IMR-90 (cell line): ENCODE measurements at regions not wholly inside any gene's neighbourhood (a gene's known extent, or its start where the extent isn't known, plus 50 kb on each side); places are given as distances from the start of the nearest gene placed in this dataset.

Experiments
- BHLHE40 ChIP-seq: fragments of 150-350 bp; IDR thresholded peaks from 2 replicates; pipeline ENCODE4 v1.6.1; 2016; ENCODE audit warnings: mild to moderate bottlenecking, low read depth, low read length
- NFE2L2 ChIP-seq: fragments of 150-350 bp; IDR thresholded peaks from 2 replicates; pipeline ENCODE4 v1.6.1; 2016; ENCODE audit warnings: low read depth, mild to moderate bottlenecking, low read length
- POLR2A ChIP-seq: IDR thresholded peaks from 2 replicates; pipeline ENCODE4 v1.6.1; 2012; ENCODE audit warnings: mild to moderate bottlenecking, low read depth, low read length
- RAD21 ChIP-seq: IDR thresholded peaks from 2 replicates; pipeline ENCODE4 v1.6.1; 2012; ENCODE audit warnings: low read length, improper control_type of control experiment
- RCOR1 ChIP-seq: IDR thresholded peaks from 2 replicates; pipeline ENCODE4 v1.6.1; 2012; ENCODE audit warnings: mild to moderate bottlenecking, low read length, improper control_type of control experiment; ENCODE audit not compliant: insufficient replicate concordance
- USF2 ChIP-seq: fragments of 150-350 bp; IDR thresholded peaks from 2 replicates; pipeline ENCODE4 v1.6.1; 2017; ENCODE audit warnings: mild to moderate bottlenecking, antibody characterized with exemption, low read length, low read depth
- TF ChIP-seq, protein P1 (sequence below): conservative IDR thresholded peaks from 2 replicates; pipeline ENCODE4 v1.5.1; 2012; ENCODE audit warnings: mild to moderate bottlenecking, low read depth, low read length, improper control_type of control experiment
- TF ChIP-seq, protein P2 (sequence below): fragments of 150-350 bp; IDR thresholded peaks from 2 replicates; pipeline ENCODE4 v1.6.1; 2016; ENCODE audit warnings: low read depth, mild to moderate bottlenecking, low read length, moderate library complexity, borderline replicate concordance

- TF ChIP-seq POLR2A (no peak), RCOR1 (no peak), RAD21 (no peak), NFE2L2 (no peak), BHLHE40 (no peak), USF2 (no peak)
- TF ChIP-seq, protein P1, sequence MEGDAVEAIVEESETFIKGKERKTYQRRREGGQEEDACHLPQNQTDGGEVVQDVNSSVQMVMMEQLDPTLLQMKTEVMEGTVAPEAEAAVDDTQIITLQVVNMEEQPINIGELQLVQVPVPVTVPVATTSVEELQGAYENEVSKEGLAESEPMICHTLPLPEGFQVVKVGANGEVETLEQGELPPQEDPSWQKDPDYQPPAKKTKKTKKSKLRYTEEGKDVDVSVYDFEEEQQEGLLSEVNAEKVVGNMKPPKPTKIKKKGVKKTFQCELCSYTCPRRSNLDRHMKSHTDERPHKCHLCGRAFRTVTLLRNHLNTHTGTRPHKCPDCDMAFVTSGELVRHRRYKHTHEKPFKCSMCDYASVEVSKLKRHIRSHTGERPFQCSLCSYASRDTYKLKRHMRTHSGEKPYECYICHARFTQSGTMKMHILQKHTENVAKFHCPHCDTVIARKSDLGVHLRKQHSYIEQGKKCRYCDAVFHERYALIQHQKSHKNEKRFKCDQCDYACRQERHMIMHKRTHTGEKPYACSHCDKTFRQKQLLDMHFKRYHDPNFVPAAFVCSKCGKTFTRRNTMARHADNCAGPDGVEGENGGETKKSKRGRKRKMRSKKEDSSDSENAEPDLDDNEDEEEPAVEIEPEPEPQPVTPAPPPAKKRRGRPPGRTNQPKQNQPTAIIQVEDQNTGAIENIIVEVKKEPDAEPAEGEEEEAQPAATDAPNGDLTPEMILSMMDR: no peak
- TF ChIP-seq, protein P2, sequence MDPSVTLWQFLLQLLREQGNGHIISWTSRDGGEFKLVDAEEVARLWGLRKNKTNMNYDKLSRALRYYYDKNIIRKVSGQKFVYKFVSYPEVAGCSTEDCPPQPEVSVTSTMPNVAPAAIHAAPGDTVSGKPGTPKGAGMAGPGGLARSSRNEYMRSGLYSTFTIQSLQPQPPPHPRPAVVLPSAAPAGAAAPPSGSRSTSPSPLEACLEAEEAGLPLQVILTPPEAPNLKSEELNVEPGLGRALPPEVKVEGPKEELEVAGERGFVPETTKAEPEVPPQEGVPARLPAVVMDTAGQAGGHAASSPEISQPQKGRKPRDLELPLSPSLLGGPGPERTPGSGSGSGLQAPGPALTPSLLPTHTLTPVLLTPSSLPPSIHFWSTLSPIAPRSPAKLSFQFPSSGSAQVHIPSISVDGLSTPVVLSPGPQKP: no peak
Observed at GRCh38 chr4:32633421-32633820, 1913.3 kb downstream of the PCDH7 start.
